H1 (cell line): ENCODE measurements at regions not wholly inside any gene's neighbourhood (a gene's known extent, or its start where the extent isn't known, plus 50 kb on each side); places are given as distances from the start of the nearest gene placed in this dataset.

ENCODE experiments used
- CTCF ChIA-PET: fragments of 300-600 bp; sonication (Branson Sonifier 250); formaldehyde crosslinking; loops from one replicate; lab custom pipeline; 2021; ENCODE audit not compliant: partially characterized antibody; lab: Charles Lee
- POLR2A ChIA-PET: fragments of 300-600 bp; sonication (Branson Sonifier 250); formaldehyde crosslinking; loops from one replicate; lab custom pipeline; 2021; ENCODE audit warnings: inconsistent platforms; ENCODE audit not compliant: partially characterized antibody; lab: Charles Lee
- DNase-seq, 2 experiments: peaks; one replicate each; pipeline versions ENCODE4 v3.0.0 to v3.0.0-alpha.2; 2010 to 2022; ENCODE audit warnings: low spot score in 2 of 2, low read depth in 1 of 2, mixed read lengths in 1 of 2
- FAIRE-seq: peaks from 2 replicates; lab custom pipeline; 2011; peaks lifted over from hg19 to GRCh38; lab: Jason Lieb, UNC
- H2AFZ ChIP-seq: 2 replicates; pipeline ENCODE4 v1.8.1; 2012; ENCODE audit warnings: low read length, inconsistent platforms
- H2AK5ac ChIP-seq: 2 replicates; pipeline ENCODE4 v1.6.1; 2013; ENCODE audit warnings: low read depth, low read length
- H2BK120ac ChIP-seq: replicated peaks from 2 replicates; pipeline ENCODE3; 2013; ENCODE audit warnings: low read depth, low read length, inconsistent platforms
- H2BK12ac ChIP-seq: 2 replicates; pipeline ENCODE4 v1.6.1; 2013; ENCODE audit warnings: low read depth, low read length
- H2BK15ac ChIP-seq: 2 replicates; pipeline ENCODE4 v1.6.1; 2013; ENCODE audit warnings: low read length
- H2BK20ac ChIP-seq: 2 replicates; pipeline ENCODE4 v1.6.1; 2013; ENCODE audit warnings: low read length
- H2BK5ac ChIP-seq: 2 replicates; pipeline ENCODE4 v1.6.1; 2013; ENCODE audit warnings: low read depth, low read length
- H3K14ac ChIP-seq: 2 replicates; pipeline ENCODE4 v1.6.1; 2013; ENCODE audit warnings: inconsistent platforms; ENCODE audit not compliant: insufficient read length
- H3K18ac ChIP-seq: 2 replicates; pipeline ENCODE4 v1.6.1; 2013; ENCODE audit warnings: low read length; ENCODE audit errors: extremely low read depth
- H3K23ac ChIP-seq: 2 replicates; pipeline ENCODE4 v1.6.1; 2013; ENCODE audit warnings: inconsistent platforms; ENCODE audit not compliant: insufficient read length
- H3K23me2 ChIP-seq: 2 replicates; pipeline ENCODE4 v1.6.1; 2013; ENCODE audit warnings: low read depth, low read length
- H3K27ac ChIP-seq: 2 replicates; pipeline ENCODE4 v1.6.1; 2011; ENCODE audit warnings: low read depth, low read length, inconsistent platforms
- H3K27me3 ChIP-seq, 4 experiments: replicated peaks in 1 of 4; 1 replicate in 1 of 4; 2 replicates in 3 of 4; pipeline versions ENCODE4 v1.6.1 to v1.8.1; 2011 to 2013; ENCODE audit warnings: low read length in 3 of 4, mild to moderate bottlenecking in 3 of 4, inconsistent platforms in 2 of 4, mixed read lengths in 2 of 4, moderate library complexity in 1 of 4; ENCODE audit not compliant: control insufficient read depth in 3 of 4, insufficient read depth in 3 of 4; ENCODE audit errors: extremely low read depth in 1 of 4
- H3K36me3 ChIP-seq, 4 experiments: 2 replicates each; pipeline versions ENCODE4 v1.6.1 to v1.8.1; 2011 to 2013; ENCODE audit warnings: mild to moderate bottlenecking in 4 of 4, low read length in 3 of 4, moderate library complexity in 2 of 4, control low read depth in 1 of 4, inconsistent platforms in 1 of 4; ENCODE audit not compliant: insufficient read depth in 4 of 4, control insufficient read depth in 2 of 4
- H3K4ac ChIP-seq: replicated peaks from 2 replicates; pipeline ENCODE3; 2013; ENCODE audit warnings: low read length, low read depth, mixed read lengths, inconsistent platforms; ENCODE audit not compliant: insufficient read length
- H3K4me1 ChIP-seq, 4 experiments: replicated peaks in 1 of 4; 1 replicate in 1 of 4; 2 replicates in 3 of 4; pipeline versions ENCODE4 v1.6.1 to v1.8.1; 2011 to 2013; ENCODE audit warnings: low read length in 3 of 4, inconsistent platforms in 2 of 4, mixed read lengths in 1 of 4; ENCODE audit not compliant: insufficient read depth in 4 of 4, control insufficient read depth in 3 of 4
- H3K4me2 ChIP-seq, 2 experiments: 2 replicates each; pipeline versions ENCODE4 v1.6.1 to v1.8.1; 2011 to 2013; ENCODE audit warnings: low read depth in 2 of 2, low read length in 2 of 2, control low read depth in 1 of 2, inconsistent platforms in 1 of 2, mild to moderate bottlenecking in 1 of 2; ENCODE audit not compliant: insufficient read depth in 1 of 2
- H3K4me3 ChIP-seq, 4 experiments: fragments of 200-600, 300-600 bp in 1 of 4; sonication (generic), shearing (Covaris generic), sonication (Bioruptor Twin) in 1 of 4; 2 replicates each; pipeline versions ENCODE4 v1.5.1 to v1.8.1; 2011 to 2016; ENCODE audit warnings: low read length in 4 of 4, low read depth in 3 of 4, control low read depth in 2 of 4, inconsistent platforms in 2 of 4, mild to moderate bottlenecking in 2 of 4, mixed read lengths in 1 of 4, moderate library complexity in 1 of 4; ENCODE audit not compliant: insufficient read depth in 2 of 4; ENCODE audit errors: extremely low read depth in 1 of 4
- H3K56ac ChIP-seq: replicated peaks from 2 replicates; pipeline ENCODE3; 2013; ENCODE audit warnings: low read depth, mild to moderate bottlenecking, mixed read lengths, low read length, inconsistent platforms; ENCODE audit not compliant: insufficient read length
- H3K79me1 ChIP-seq: 2 replicates; pipeline ENCODE4 v1.6.1; 2013; ENCODE audit warnings: low read depth, low read length, control low read depth
- H3K79me2 ChIP-seq, 2 experiments: 2 replicates each; pipeline versions ENCODE4 v1.6.1 to v1.8.1; 2012 to 2013; ENCODE audit warnings: low read length in 2 of 2, mild to moderate bottlenecking in 2 of 2, inconsistent platforms in 1 of 2; ENCODE audit not compliant: insufficient read depth in 2 of 2, control insufficient read depth in 1 of 2
- H3K9ac ChIP-seq, 4 experiments: replicated peaks in 1 of 4; 1 replicate in 1 of 4; 2 replicates in 3 of 4; pipeline versions ENCODE4 v1.6.1 to v1.8.1; 2011 to 2013; ENCODE audit warnings: low read depth in 3 of 4, low read length in 3 of 4, control low read depth in 2 of 4, mild to moderate bottlenecking in 2 of 4, moderate library complexity in 2 of 4, inconsistent platforms in 1 of 4; ENCODE audit errors: extremely low read depth in 1 of 4
- H3K9me3 ChIP-seq, 2 experiments: 2 replicates each; pipeline versions ENCODE4 v1.6.1 to v1.8.1; 2012 to 2013; ENCODE audit warnings: mild to moderate bottlenecking in 2 of 2, moderate library complexity in 2 of 2, control low read depth in 1 of 2, inconsistent platforms in 1 of 2, low read depth in 1 of 2, low read length in 1 of 2, mixed read lengths in 1 of 2; ENCODE audit not compliant: insufficient read depth in 2 of 2
- H4K20me1 ChIP-seq, 2 experiments: replicated peaks in 1 of 2; 2 replicates each; pipeline versions ENCODE3 to v1.8.1; 2011 to 2013; ENCODE audit warnings: inconsistent platforms in 2 of 2, low read length in 2 of 2, mild to moderate bottlenecking in 1 of 2; ENCODE audit not compliant: insufficient read depth in 2 of 2, control insufficient read depth in 1 of 2
- H4K5ac ChIP-seq: 2 replicates; pipeline ENCODE4 v1.6.1; 2013; ENCODE audit warnings: low read length, low read depth, mixed read lengths, inconsistent platforms; ENCODE audit not compliant: insufficient read length
- H4K8ac ChIP-seq: 2 replicates; pipeline ENCODE4 v1.8.0; 2013; ENCODE audit warnings: mild to moderate bottlenecking, moderate library complexity, low read length, inconsistent platforms; ENCODE audit not compliant: insufficient read depth; ENCODE audit errors: extremely low read depth
- H4K91ac ChIP-seq: replicated peaks from 2 replicates; pipeline ENCODE3; 2013; ENCODE audit warnings: low read length, mixed read lengths, inconsistent platforms; ENCODE audit not compliant: insufficient read length
- ASH2L ChIP-seq: fragments of 200-600, 300-600 bp; sonication (generic); IDR thresholded peaks from one replicate; pipeline ENCODE4 v1.7.1; 2017; ENCODE audit warnings: low read length
- CBX5 ChIP-seq: fragments of 300-800, 300-1000 bp; sonication (generic); IDR thresholded peaks from 2 replicates; pipeline ENCODE4 v1.7.1; 2016; ENCODE audit warnings: antibody characterized with exemption, low read length, low read depth
- FOSL1 ChIP-seq: IDR thresholded peaks from 2 replicates; pipeline ENCODE4 v1.6.1; 2011; ENCODE audit warnings: mild to moderate bottlenecking, low read depth, low read length, moderate library complexity; ENCODE audit not compliant: insufficient read depth
- SP1 ChIP-seq: IDR thresholded peaks from 2 replicates; pipeline ENCODE4 v1.6.1; 2011; ENCODE audit warnings: low read depth, low read length
- SUZ12 ChIP-seq: fragments of 200-600 bp; sonication (generic); IDR thresholded peaks from 2 replicates; pipeline ENCODE4 v1.6.1; 2012; ENCODE audit warnings: mild to moderate bottlenecking, inconsistent platforms, low read length, moderate library complexity, mixed read lengths
- TEAD4 ChIP-seq: IDR thresholded peaks from 2 replicates; pipeline ENCODE4 v1.6.1; 2012; ENCODE audit warnings: low read depth, low read length, inconsistent platforms, mixed read lengths

DNA sequence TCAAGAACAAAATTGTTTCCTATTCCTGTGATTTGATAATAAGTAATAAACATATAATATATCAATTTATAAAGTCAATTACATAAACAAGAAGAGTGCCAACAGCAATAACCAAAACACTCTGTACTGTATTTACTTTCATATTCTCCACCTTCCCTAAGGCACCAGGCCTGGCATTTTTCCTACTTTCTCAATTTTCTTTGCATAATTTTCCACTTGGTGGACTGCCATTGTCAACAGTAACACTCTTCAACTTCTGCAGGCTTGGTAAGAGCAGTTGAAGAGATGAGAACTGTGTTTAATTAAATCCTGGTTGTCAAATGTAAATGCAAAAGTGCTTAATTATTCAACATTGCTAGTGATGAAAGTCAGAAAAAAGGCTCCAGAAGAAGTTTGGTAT lies 229.8 kb upstream of the PLSCR5 start:
- no peaks in the 10 kb centered on the region for H3K27me3 ChIP-seq
- no peak overlapping the region for H2BK15ac ChIP-seq
- ChIA-PET CTCF (no interaction called here), POLR2A (no interaction called here)
- H2BK20ac ChIP-seq: no peak overlapping the region
- no peak overlapping the region for H3K23ac ChIP-seq
- H3K14ac ChIP-seq: no peak overlapping the region
- H4K20me1 ChIP-seq: no peaks in the 10 kb centered on the region
- no peak overlapping the region for H4K8ac ChIP-seq
- no peaks in the 10 kb centered on the region for H3K79me2 ChIP-seq
- DNase-seq (no peak), FAIRE-seq (no peak)
- no peaks in the 10 kb centered on the region for H3K4me1 ChIP-seq
- no peak overlapping the region for H3K4me2 ChIP-seq
- no peaks in the 10 kb centered on the region; the same call in 1 of the 2 replicates for H3K23me2 ChIP-seq
- no peak overlapping the region for H2BK12ac ChIP-seq
- no peak overlapping the region for H3K9ac ChIP-seq
- no peak overlapping the region for H2AK5ac ChIP-seq
- no peak overlapping the region for H3K56ac ChIP-seq
- no peak overlapping the region for H4K5ac ChIP-seq
- no peak overlapping the region for H3K4me3 ChIP-seq
- no peak overlapping the region for H2BK5ac ChIP-seq
- H3K27ac ChIP-seq: no peak overlapping the region
- H2BK120ac ChIP-seq: no peak overlapping the region
- H3K18ac ChIP-seq: no peak overlapping the region
- no peaks in the 10 kb centered on the region for H3K36me3 ChIP-seq
- no peaks in the 10 kb centered on the region for H3K79me1 ChIP-seq
- no peak overlapping the region for H2AFZ ChIP-seq
- no peak overlapping the region for H4K91ac ChIP-seq
- H3K4ac ChIP-seq: no peak overlapping the region
- H3K9me3 ChIP-seq: no peaks in the 10 kb centered on the region
- no peak for TF ChIP-seq ASH2L
- TF ChIP-seq CBX5: no peak
- TF ChIP-seq FOSL1: no peak
- TF ChIP-seq SUZ12: no peak
- TF ChIP-seq SP1: no peak
- TF ChIP-seq TEAD4: no peak
